Upper lobe of right lung (tissue), 1 donor: ENCODE measurements at regions not wholly inside any gene's neighbourhood (a gene's known extent, or its start where the extent isn't known, plus 50 kb on each side); places are given as distances from the start of the nearest gene placed in this dataset.

Experiments used
- ATAC-seq: fragments of 200-7000 bp; cut with Tn5 transposase; one replicate; pipeline ENCODE4 v1.9.1; 2020; ENCODE audit warnings: mild to moderate bottlenecking, moderate library complexity
- DNase-seq: peaks from one replicate; pipeline ENCODE4 v3.0.0-alpha.2; 2020
- H3K27ac ChIP-seq: fragments of 200-600 bp; one replicate; pipeline ENCODE4 v1.8.0; 2022
- H3K27me3 ChIP-seq: fragments of 200-600 bp; one replicate; pipeline ENCODE4 v1.8.0; 2022; ENCODE audit warnings: mild to moderate bottlenecking
- H3K36me3 ChIP-seq: fragments of 200-600 bp; one replicate; pipeline ENCODE4 v1.8.0; 2022
- H3K4me1 ChIP-seq: fragments of 200-600 bp; one replicate; pipeline ENCODE4 v1.8.0; 2022
- H3K4me3 ChIP-seq: fragments of 200-600 bp; one replicate; pipeline ENCODE4 v1.8.0; 2022; ENCODE audit warnings: mild to moderate bottlenecking
- H3K9me3 ChIP-seq: fragments of 200-600 bp; one replicate; pipeline ENCODE4 v1.8.0; 2022
- intact Hi-C: fragments of 100-400 bp; cut with DNase I; formaldehyde crosslinking; loops from one replicate; pipeline ENCODE4 v1.11.0; 2022
- TF ChIP-seq, protein P1 (sequence below): fragments of 200-600 bp; IDR thresholded peaks from one replicate; pipeline ENCODE4 v1.8.0; 2022; ENCODE audit warnings: antibody characterized with exemption
- donor health status: DM: no; HTN: yes; CAD: no; lungs with severe emphysema.

DNA sequence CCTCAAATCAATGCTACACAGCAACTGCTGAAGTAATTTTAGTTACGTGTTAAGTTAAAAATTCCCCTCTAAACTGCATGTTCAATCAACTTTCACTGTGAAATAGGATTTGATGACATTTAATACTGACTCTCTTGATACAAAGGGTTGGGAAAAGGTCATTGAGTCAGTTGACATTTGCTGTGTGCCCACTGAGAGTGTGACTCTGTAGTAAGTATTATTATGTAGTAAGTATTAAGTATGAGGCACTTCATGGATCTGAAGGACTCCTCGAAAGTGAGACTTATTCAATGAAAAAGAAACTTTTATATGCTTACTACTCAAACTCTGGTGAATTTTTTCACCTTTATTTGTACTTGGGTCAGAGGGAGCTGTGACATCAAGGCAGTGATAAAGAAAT, 83.1 kb upstream of the S1PR1 start:
- H3K4me3 ChIP-seq, result no peak overlapping the region
- H3K27me3 ChIP-seq, result no peaks in the 10 kb centered on the region
- H3K9me3 ChIP-seq, result no peaks in the 10 kb centered on the region
- DNase-seq, result no peak
- TF ChIP-seq, protein P1, sequence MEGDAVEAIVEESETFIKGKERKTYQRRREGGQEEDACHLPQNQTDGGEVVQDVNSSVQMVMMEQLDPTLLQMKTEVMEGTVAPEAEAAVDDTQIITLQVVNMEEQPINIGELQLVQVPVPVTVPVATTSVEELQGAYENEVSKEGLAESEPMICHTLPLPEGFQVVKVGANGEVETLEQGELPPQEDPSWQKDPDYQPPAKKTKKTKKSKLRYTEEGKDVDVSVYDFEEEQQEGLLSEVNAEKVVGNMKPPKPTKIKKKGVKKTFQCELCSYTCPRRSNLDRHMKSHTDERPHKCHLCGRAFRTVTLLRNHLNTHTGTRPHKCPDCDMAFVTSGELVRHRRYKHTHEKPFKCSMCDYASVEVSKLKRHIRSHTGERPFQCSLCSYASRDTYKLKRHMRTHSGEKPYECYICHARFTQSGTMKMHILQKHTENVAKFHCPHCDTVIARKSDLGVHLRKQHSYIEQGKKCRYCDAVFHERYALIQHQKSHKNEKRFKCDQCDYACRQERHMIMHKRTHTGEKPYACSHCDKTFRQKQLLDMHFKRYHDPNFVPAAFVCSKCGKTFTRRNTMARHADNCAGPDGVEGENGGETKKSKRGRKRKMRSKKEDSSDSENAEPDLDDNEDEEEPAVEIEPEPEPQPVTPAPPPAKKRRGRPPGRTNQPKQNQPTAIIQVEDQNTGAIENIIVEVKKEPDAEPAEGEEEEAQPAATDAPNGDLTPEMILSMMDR, result no peak
- intact Hi-C loops, result no loop called here
- H3K27ac ChIP-seq, result no peak overlapping the region
- no peaks in the 10 kb centered on the region for H3K36me3 ChIP-seq
- ATAC-seq, result no peak
- peaks cover 10% of the 10 kb centered on the region for H3K4me1 ChIP-seq

DNA sequence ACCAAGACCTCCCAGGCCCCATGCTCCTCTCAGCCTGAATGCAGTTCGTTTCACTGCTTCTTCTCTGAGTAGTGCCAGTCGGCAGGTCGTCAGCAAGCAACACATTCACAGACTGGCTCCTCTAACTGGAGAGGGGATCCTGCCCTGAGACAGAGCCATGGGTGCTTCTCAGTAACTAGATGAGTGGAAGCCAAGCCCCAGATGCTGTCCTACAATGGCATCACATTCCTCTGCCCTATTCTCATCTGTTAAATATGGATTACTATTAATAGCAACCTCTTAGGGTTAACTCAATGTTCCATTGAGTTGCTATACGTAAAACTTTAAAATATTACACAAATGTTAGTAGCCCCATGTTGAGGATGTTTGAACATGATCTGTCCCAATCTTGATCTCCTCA, 84.2 kb upstream of the S1PR1 start:
- no peak for DNase-seq
- intact Hi-C loops, result no loop called here

DNA sequence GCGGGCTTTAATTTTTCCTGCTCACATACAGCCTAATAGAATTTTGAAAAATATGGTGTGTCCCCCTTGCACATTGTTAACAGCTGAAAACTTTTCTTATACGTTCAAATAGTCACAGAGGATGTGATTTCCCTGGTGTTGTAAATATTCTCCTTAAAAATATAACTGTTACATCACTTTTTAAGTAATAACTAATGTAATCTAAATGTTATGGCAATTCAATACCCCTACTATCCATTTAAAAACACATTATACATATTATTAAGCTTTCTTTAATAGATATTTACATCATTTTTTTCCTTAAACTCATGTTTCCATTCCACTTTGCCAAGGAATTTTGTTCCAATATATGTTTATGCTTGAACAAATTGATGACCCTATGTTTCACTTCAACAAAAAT, 85.5 kb upstream of the S1PR1 start:
- TF ChIP-seq, protein P1, result no peak
- intact Hi-C loops, result no loop called here
- no peaks in the 10 kb centered on the region for H3K27me3 ChIP-seq
- H3K36me3 ChIP-seq, result no peaks in the 10 kb centered on the region
- no peak overlapping the region for H3K27ac ChIP-seq
- H3K4me3 ChIP-seq, result no peak overlapping the region
- ATAC-seq (no peak), DNase-seq (no peak)
- H3K4me1 ChIP-seq, result peaks cover 10% of the 10 kb centered on the region
- H3K9me3 ChIP-seq, result no peaks in the 10 kb centered on the region

More for the DNA sequence above, 84.2 kb upstream of the S1PR1 start:
- no peaks in the 10 kb centered on the region for H3K36me3 ChIP-seq
- no peak overlapping the region for H3K4me3 ChIP-seq
- no peak overlapping the region for H3K27ac ChIP-seq
- no peaks in the 10 kb centered on the region for H3K27me3 ChIP-seq
- H3K4me1 ChIP-seq, result peaks cover 10% of the 10 kb centered on the region
- TF ChIP-seq, protein P1, result no peak
- no peak for ATAC-seq
- no peaks in the 10 kb centered on the region for H3K9me3 ChIP-seq

DNA sequence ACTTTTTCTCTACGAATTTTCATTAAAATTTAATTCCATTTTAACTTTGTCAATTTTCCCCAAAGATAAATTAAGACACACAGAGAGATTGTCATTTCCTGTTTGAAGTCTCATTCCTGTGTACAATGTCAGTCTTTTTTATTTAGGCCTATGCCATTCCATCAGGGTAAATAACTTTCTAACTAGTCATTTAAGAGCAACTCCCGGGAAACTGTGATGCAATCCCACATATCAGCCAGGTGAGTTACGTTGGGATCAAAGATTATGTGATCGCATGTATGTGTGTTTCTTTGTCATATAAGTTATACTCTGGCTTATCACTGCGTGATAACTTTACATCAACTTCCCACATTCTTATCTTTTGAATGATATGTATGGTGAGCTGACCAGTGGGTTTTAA, 86.1 kb upstream of the S1PR1 start:
- Histone ChIP-seq H3K27ac (no peak overlapping the region), H3K4me1 (peaks cover 10% of the 10 kb centered on the region), H3K27me3 (no peaks in the 10 kb centered on the region), H3K4me3 (no peak overlapping the region), H3K36me3 (no peaks in the 10 kb centered on the region), H3K9me3 (no peaks in the 10 kb centered on the region)
- ATAC-seq, result no peak
- TF ChIP-seq, protein P1, result no peak
- DNase-seq, result no peak
- intact Hi-C loops, result no loop called here

DNA sequence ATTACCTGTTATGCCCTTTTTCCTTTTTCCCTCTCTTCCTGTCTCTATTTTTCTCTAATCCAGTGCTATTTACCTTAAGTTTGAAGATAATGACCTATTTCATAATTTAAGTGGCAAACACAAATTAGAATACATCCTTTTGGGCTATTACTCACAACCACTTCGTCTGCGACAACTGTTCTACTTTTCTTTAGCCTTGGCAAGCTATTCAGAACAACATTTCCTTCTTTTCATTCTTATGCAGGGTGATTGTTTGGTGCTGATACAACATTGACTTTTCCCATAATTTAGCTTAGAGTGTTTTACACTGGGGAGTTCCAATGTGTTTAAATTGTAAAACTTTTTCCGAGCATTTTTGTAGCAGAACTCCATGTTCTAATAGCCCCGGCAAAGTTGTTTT, 86.6 kb upstream of the S1PR1 start:
- Histone ChIP-seq H3K9me3 (no peaks in the 10 kb centered on the region), H3K27ac (no peak overlapping the region), H3K4me3 (no peak overlapping the region), H3K36me3 (no peaks in the 10 kb centered on the region), H3K4me1 (peaks cover 10% of the 10 kb centered on the region), H3K27me3 (no peaks in the 10 kb centered on the region)
- ATAC-seq (no peak), DNase-seq (no peak)
- TF ChIP-seq, protein P1, result no peak
- intact Hi-C loops, result no loop called here

DNA sequence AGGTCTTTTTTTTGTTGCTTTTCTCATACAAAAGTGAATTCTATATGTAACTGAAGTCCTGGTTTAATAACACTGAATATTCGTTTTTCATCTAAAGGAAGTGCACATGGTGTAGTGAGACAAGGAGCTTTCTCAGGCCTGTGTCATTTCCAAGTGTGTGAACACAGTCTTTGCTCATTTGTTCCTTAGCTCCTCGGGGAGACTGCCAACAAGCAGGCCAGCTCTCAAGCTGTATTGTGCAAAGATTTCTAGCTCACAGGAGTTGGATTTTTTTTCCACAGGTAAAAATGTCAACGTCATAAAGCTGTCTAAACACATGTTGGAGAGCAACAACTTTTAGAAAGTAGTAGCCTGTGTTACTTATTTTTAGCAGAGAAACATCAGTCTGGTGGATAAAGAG, 87.8 kb upstream of the S1PR1 start:
- Histone ChIP-seq H3K4me3 (no peak overlapping the region), H3K36me3 (no peaks in the 10 kb centered on the region), H3K27me3 (no peaks in the 10 kb centered on the region), H3K4me1 (peaks cover 10% of the 10 kb centered on the region), H3K27ac (no peak overlapping the region), H3K9me3 (no peaks in the 10 kb centered on the region)
- ATAC-seq, result peak; percentile 57
- intact Hi-C loops, result no loop called here
- no peak for DNase-seq
- TF ChIP-seq, protein P1, result no peak
